WTC11 (cell line): ENCODE measurements at regions not wholly inside any gene's neighbourhood (a gene's known extent, or its start where the extent isn't known, plus 50 kb on each side); places are given as distances from the start of the nearest gene placed in this dataset.
"Not testable (repeated sequence)": the region's sequence is repeated elsewhere in the genome, so short reads cannot be mapped to it uniquely, and the experiment has no call there.

ENCODE experiments used
- ATAC-seq: fragments of 200-7000 bp; cut with Tn5 transposase; 2 replicates; pipeline ENCODE4 v1.10.0; 2021; ENCODE audit warnings: mild to moderate bottlenecking, moderate library complexity
- CTCF ChIA-PET: fragments of 300-600 bp; sonication (Branson Sonifier 250); formaldehyde crosslinking; loops from one replicate; lab custom pipeline; 2021; ENCODE audit warnings: antibody characterized with exemption; lab: Charles Lee
- POLR2A ChIA-PET: fragments of 350-600 bp; sonication (Branson Sonifier 250); formaldehyde crosslinking; loops from one replicate; lab custom pipeline; 2021; ENCODE audit warnings: antibody characterized with exemption; lab: Charles Lee
- DNase-seq: peaks from one replicate; pipeline ENCODE4 v3.0.0; 2021; ENCODE audit warnings: low spot score
- H3K27ac Mint-ChIP-seq: 2 replicates; pipeline ENCODE4 v1.8.0; 2021; ENCODE audit warnings: mixed read lengths
- H3K27me3 Mint-ChIP-seq: 2 replicates; pipeline ENCODE4 v1.8.0; 2021; ENCODE audit warnings: low read depth, mild to moderate bottlenecking, moderate library complexity, mixed read lengths
- H3K36me3 Mint-ChIP-seq: 2 replicates; pipeline ENCODE4 v1.8.0; 2021; ENCODE audit warnings: mixed read lengths
- H3K4me1 Mint-ChIP-seq: 2 replicates; pipeline ENCODE4 v1.8.0; 2022; ENCODE audit warnings: mixed read lengths
- H3K4me3 Mint-ChIP-seq: 2 replicates; pipeline ENCODE4 v1.8.0; 2021; ENCODE audit warnings: mild to moderate bottlenecking, moderate library complexity, mixed read lengths
- H3K9me3 Mint-ChIP-seq: 2 replicates; pipeline ENCODE4 v1.8.0; 2021; ENCODE audit warnings: mixed read lengths
- AFF4 ChIP-seq: sonication (generic); formaldehyde crosslinking; IDR thresholded peaks from 2 replicates; pipeline ENCODE4 v1.8.1; 2023; ENCODE audit warnings: mild to moderate bottlenecking, missing genetic modification reagents, borderline replicate concordance
- AR ChIP-seq: fragments of 250-450 bp; sonication (Bioruptor Pico); IDR thresholded peaks from 2 replicates; pipeline ENCODE4 v1.9.0; 2021; ENCODE audit warnings: mild to moderate bottlenecking
- ATF2 ChIP-seq: sonication (generic); formaldehyde crosslinking; IDR thresholded peaks from 2 replicates; pipeline ENCODE4 v1.8.1; 2022; ENCODE audit warnings: low read depth, missing genetic modification reagents, borderline replicate concordance
- ATF3 ChIP-seq: sonication (generic); formaldehyde crosslinking; conservative IDR thresholded peaks from 2 replicates; pipeline ENCODE4 v1.8.1; 2022; ENCODE audit warnings: mild to moderate bottlenecking, missing genetic modification reagents
- CREM ChIP-seq: sonication (generic); formaldehyde crosslinking; IDR thresholded peaks from 2 replicates; pipeline ENCODE4 v1.8.1; 2022; ENCODE audit warnings: mild to moderate bottlenecking, missing genetic modification reagents, moderate library complexity
- E2F1 ChIP-seq: sonication (generic); formaldehyde crosslinking; IDR thresholded peaks from 2 replicates; pipeline ENCODE4 v1.8.0; 2022; ENCODE audit warnings: mild to moderate bottlenecking, missing genetic modification reagents
- JUN ChIP-seq: sonication (generic); formaldehyde crosslinking; IDR thresholded peaks from 2 replicates; pipeline ENCODE4 v1.8.0; 2023; ENCODE audit warnings: mild to moderate bottlenecking, missing genetic modification reagents
- MXD4 ChIP-seq: fragments of 250-450 bp; sonication (Bioruptor Pico); IDR thresholded peaks from 2 replicates; pipeline ENCODE4 v1.8.0; 2021; ENCODE audit warnings: mild to moderate bottlenecking, moderate library complexity, borderline replicate concordance
- OVOL2 ChIP-seq: fragments of 250-450 bp; sonication (Bioruptor Pico); IDR thresholded peaks from 2 replicates; pipeline ENCODE4 v1.9.0; 2021; ENCODE audit warnings: mild to moderate bottlenecking, borderline replicate concordance
- SMAD4 ChIP-seq: sonication (generic); formaldehyde crosslinking; IDR thresholded peaks from 2 replicates; pipeline ENCODE4 v1.8.0; 2022; ENCODE audit warnings: mild to moderate bottlenecking, missing genetic modification reagents
- SP1 ChIP-seq: sonication (generic); formaldehyde crosslinking; conservative IDR thresholded peaks from 2 replicates; pipeline ENCODE4 v1.8.1; 2022; ENCODE audit warnings: missing genetic modification reagents
- USF1 ChIP-seq: sonication (generic); formaldehyde crosslinking; IDR thresholded peaks from 2 replicates; pipeline ENCODE4 v1.8.0; 2022; ENCODE audit warnings: mild to moderate bottlenecking, missing genetic modification reagents
- ZNF138 ChIP-seq: sonication (generic); formaldehyde crosslinking; conservative IDR thresholded peaks from 2 replicates; pipeline ENCODE4 v1.8.1; 2022; ENCODE audit warnings: mild to moderate bottlenecking, moderate library complexity, missing genetic modification reagents
- ZNF263 ChIP-seq: sonication (generic); formaldehyde crosslinking; IDR thresholded peaks from 2 replicates; pipeline ENCODE4 v1.8.1; 2022; ENCODE audit warnings: low read depth, mild to moderate bottlenecking, moderate library complexity, missing genetic modification reagents
- ZNF416 ChIP-seq: fragments of 250-450 bp; sonication (Bioruptor Pico); IDR thresholded peaks from 2 replicates; pipeline ENCODE4 v1.9.0; 2021; ENCODE audit warnings: mild to moderate bottlenecking, inconsistent platforms
- ZNF532 ChIP-seq: fragments of 250-450 bp; sonication (Bioruptor Pico); IDR thresholded peaks from 2 replicates; pipeline ENCODE4 v1.9.0; 2021; ENCODE audit warnings: mild to moderate bottlenecking, borderline replicate concordance

- CTCF ChIA-PET, H3K27ac Mint-ChIP-seq: not testable (repeated sequence)
Measured at GRCh38 chr21:17219050-17219449, 293.8 kb upstream of the CXADR start.

GRCh38 chr21:17231124-17231523 lies 281.7 kb upstream of the CXADR start:
- peaks cover 15% of the 10 kb centered on the region; the same call in 1 of the 2 replicates for H3K36me3 Mint-ChIP-seq
- ChIA-PET CTCF (no interaction called here), POLR2A (no interaction called here)
- ATAC-seq (no peak), DNase-seq (no peak)
- H3K4me3 Mint-ChIP-seq, result no peak overlapping the region
- TF ChIP-seq AFF4 (no peak), MXD4 (CRISPR knock-in tag) (no peak), ZNF416 (CRISPR knock-in tag) (no peak), SP1 (no peak), AR (CRISPR knock-in tag) (no peak), USF1 (CRISPR knock-in tag) (no peak), CREM (CRISPR knock-in tag) (no peak), JUN (CRISPR knock-in tag) (no peak), SMAD4 (CRISPR knock-in tag) (no peak), ATF2 (CRISPR knock-in tag) (no peak), ZNF532 (CRISPR knock-in tag) (no peak), ZNF138 (no peak), ZNF263 (CRISPR knock-in tag) (no peak), E2F1 (no peak), ATF3 (CRISPR knock-in tag) (no peak), OVOL2 (CRISPR knock-in tag) (no peak)
- H3K4me1 Mint-ChIP-seq, result no peaks in the 10 kb centered on the region
- H3K27ac Mint-ChIP-seq, result no peak overlapping the region
- H3K9me3 Mint-ChIP-seq, result peaks cover 43% of the 10 kb centered on the region
- peaks cover 2% of the 10 kb centered on the region; the same call in 1 of the 2 replicates for H3K27me3 Mint-ChIP-seq

More at GRCh38 chr21:17219050-17219449, 293.8 kb upstream of the CXADR start:
- POLR2A ChIA-PET, H3K36me3 Mint-ChIP-seq, H3K4me1 Mint-ChIP-seq, DNase-seq, ATAC-seq, H3K9me3 Mint-ChIP-seq, H3K4me3 Mint-ChIP-seq, H3K27me3 Mint-ChIP-seq: not testable (repeated sequence)
